ENCODE measurements at regions not wholly inside any gene's neighbourhood (a gene's known extent, or its start where the extent isn't known, plus 50 kb on each side); places are given as distances from the start of the nearest gene placed in this dataset.

DNA sequence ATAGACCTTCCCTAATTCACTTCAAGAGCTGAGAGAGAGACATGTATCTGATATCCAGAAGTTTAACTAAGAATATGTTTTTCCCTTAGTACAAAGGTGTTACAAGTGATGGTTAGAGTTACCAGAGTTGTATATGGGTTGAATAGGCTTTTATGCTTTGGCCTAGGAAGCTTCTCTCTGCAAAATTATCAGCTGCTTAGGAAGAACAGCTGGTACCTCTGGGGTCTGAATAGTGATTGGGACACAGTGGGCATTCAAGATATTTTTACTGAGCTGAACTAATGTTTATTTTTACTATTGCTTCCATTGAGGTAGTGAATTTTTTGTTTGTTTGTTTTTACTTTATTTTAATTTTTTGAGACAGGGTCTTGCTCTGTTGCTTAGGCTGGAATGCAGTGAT, 67.6 kb upstream of the BASP1 start:
- Histone ChIP-seq H3K4ac (replicated peaks; ENCODE audit: insufficient read length, low read depth, low read length) (no peak overlapping the region), H3K79me1 (ENCODE audit: low read depth, low read length) (no peaks in the 10 kb centered on the region), H2BK120ac (replicated peaks; ENCODE audit: low read depth, low read length) (no peak overlapping the region), H3K4me1 (replicated peaks in 1 of 4; ENCODE audit: control insufficient read depth in 3 of 4, insufficient read depth in 4 of 4, low read length in 3 of 4) (peaks cover 5 to 21% (median 14%) of the 10 kb centered on the region in 4 experiments; a peak in 6 of 7 replicates), H3K4me2 (ENCODE audit: insufficient read depth in 1 of 2, low read depth in 2 of 2, low read length in 2 of 2) (no peak overlapping the region), H4K20me1 (replicated peaks in 1 of 2; ENCODE audit: control insufficient read depth in 1 of 2, insufficient read depth in 2 of 2, low read length in 2 of 2) (no peaks in the 10 kb centered on the region), H3K27ac (ENCODE audit: low read depth, low read length) (no peak overlapping the region), H3K27me3 (replicated peaks in 1 of 4; ENCODE audit: control insufficient read depth in 3 of 4, extremely low read depth in 1 of 4, insufficient read depth in 3 of 4, low read length in 3 of 4) (peaks cover 0 to 2% (median 0%) of the 10 kb centered on the region in 4 experiments; a peak in 1 of 7 replicates), H4K5ac (ENCODE audit: insufficient read length, low read depth, low read length) (no peak overlapping the region), H3K14ac (ENCODE audit: insufficient read length) (no peak overlapping the region), H2AK5ac (ENCODE audit: low read depth, low read length) (no peak overlapping the region), H2BK5ac (ENCODE audit: low read depth, low read length) (no peak overlapping the region), H2BK15ac (ENCODE audit: low read length) (no peak overlapping the region), H3K56ac (replicated peaks; ENCODE audit: insufficient read length, low read depth, low read length) (no peak overlapping the region), H2AFZ (ENCODE audit: low read length) (no peak overlapping the region), H3K36me3 (ENCODE audit: control insufficient read depth in 2 of 4, insufficient read depth in 4 of 4, low read length in 3 of 4) (no peaks in the 10 kb centered on the region), H3K4me3 (ENCODE audit: extremely low read depth in 1 of 4, insufficient read depth in 2 of 4, low read depth in 3 of 4, low read length in 4 of 4) (no peak overlapping the region), H3K18ac (ENCODE audit: extremely low read depth, low read length) (no peak overlapping the region), H4K8ac (ENCODE audit: extremely low read depth, insufficient read depth, low read length) (no peak overlapping the region), H3K9ac (replicated peaks in 1 of 4; ENCODE audit: extremely low read depth in 1 of 4, low read depth in 3 of 4, low read length in 3 of 4) (no peak overlapping the region), H3K79me2 (ENCODE audit: control insufficient read depth in 1 of 2, insufficient read depth in 2 of 2, low read length in 2 of 2) (no peaks in the 10 kb centered on the region), H3K23ac (ENCODE audit: insufficient read length) (no peak overlapping the region), H2BK12ac (ENCODE audit: low read depth, low read length) (no peak overlapping the region), H2BK20ac (ENCODE audit: low read length) (no peak overlapping the region), H3K23me2 (ENCODE audit: low read depth, low read length) (peaks cover 4% of the 10 kb centered on the region; the same call in 1 of the 2 replicates), H4K91ac (replicated peaks; ENCODE audit: insufficient read length, low read length) (no peak overlapping the region), H3K9me3 (ENCODE audit: insufficient read depth in 2 of 2, low read depth in 1 of 2, low read length in 1 of 2) (no peaks in the 10 kb centered on the region)
- TF ChIP-seq SP4 (IDR thresholded peaks at IDR 0.05; ENCODE audit: low read length) (no peak), KDM4A (IDR thresholded peaks at IDR 0.05; ENCODE audit: low read depth, low read length, severe bottlenecking) (no peak), SAP30 (IDR thresholded peaks at IDR 0.05; ENCODE audit: insufficient read depth, insufficient replicate concordance, low read length) (no peak), SIX5 (IDR thresholded peaks at IDR 0.05; ENCODE audit: low read depth, low read length) (no peak), EZH2 (IDR thresholded peaks at IDR 0.05; ENCODE audit: low read depth, low read length, severe bottlenecking) (no peak), CHD1 (IDR thresholded peaks at IDR 0.05; ENCODE audit: low read depth, low read length) (no peak), TAF1 (IDR thresholded peaks at IDR 0.05; ENCODE audit: low read depth, low read length) (no peak), EP300 (IDR thresholded peaks at IDR 0.05; ENCODE audit: borderline replicate concordance in 1 of 2, low read depth in 2 of 2, low read length in 2 of 2) (no peak), MAFK (IDR thresholded peaks at IDR 0.05; ENCODE audit: low read depth, low read length) (no peak), EGR1 (IDR thresholded peaks at IDR 0.05; ENCODE audit: borderline replicate concordance, low read depth, low read length) (no peak)
- TF ChIP-seq, protein P1, sequence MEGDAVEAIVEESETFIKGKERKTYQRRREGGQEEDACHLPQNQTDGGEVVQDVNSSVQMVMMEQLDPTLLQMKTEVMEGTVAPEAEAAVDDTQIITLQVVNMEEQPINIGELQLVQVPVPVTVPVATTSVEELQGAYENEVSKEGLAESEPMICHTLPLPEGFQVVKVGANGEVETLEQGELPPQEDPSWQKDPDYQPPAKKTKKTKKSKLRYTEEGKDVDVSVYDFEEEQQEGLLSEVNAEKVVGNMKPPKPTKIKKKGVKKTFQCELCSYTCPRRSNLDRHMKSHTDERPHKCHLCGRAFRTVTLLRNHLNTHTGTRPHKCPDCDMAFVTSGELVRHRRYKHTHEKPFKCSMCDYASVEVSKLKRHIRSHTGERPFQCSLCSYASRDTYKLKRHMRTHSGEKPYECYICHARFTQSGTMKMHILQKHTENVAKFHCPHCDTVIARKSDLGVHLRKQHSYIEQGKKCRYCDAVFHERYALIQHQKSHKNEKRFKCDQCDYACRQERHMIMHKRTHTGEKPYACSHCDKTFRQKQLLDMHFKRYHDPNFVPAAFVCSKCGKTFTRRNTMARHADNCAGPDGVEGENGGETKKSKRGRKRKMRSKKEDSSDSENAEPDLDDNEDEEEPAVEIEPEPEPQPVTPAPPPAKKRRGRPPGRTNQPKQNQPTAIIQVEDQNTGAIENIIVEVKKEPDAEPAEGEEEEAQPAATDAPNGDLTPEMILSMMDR (IDR thresholded peaks at IDR 0.05; ENCODE audit: control extremely low read depth in 1 of 3, insufficient read depth in 1 of 3, low read depth in 1 of 3, low read length in 3 of 3), result no peak
- FAIRE-seq, result no peak
- ChIA-PET POLR2A (ENCODE audit: partially characterized antibody) (interaction anchor here (1.1 kb wide), 1 partner anchor 20 kb away, joined by 3 read pairs; no protein-coding TSS in a partner anchor), CTCF (ENCODE audit: partially characterized antibody) (interaction anchor here (0.9 to 9.4 kb wide), 6 partner anchors 17 to 355 kb away, joined by 3 to 55 read pairs (median 4); no protein-coding TSS in a partner anchor)
- no peak for DNase-seq (ENCODE audit: low read depth in 1 of 2, low spot score in 2 of 2)

Measured in H1 (cell line).